Gastrocnemius medialis (tissue), 4 donors: ENCODE measurements at regions not wholly inside any gene's neighbourhood (a gene's known extent, or its start where the extent isn't known, plus 50 kb on each side); places are given as distances from the start of the nearest gene placed in this dataset.

ENCODE experiments used
- ATAC-seq, 2 donors: fragments of 150-250 bp; one replicate each; pipeline ENCODE4 v1.9.1; 2016
- DNase-seq, 2 donors: peaks; one replicate each; pipeline ENCODE4 v3.0.0-alpha.2; 2019
- H3K27ac ChIP-seq, 4 donors: fragments of 200-600 bp; sonication (generic); 1 replicate in 1 of 4; 2 replicates in 3 of 4; pipeline ENCODE4 v1.5.1; 2016 to 2018; ENCODE audit warnings: mild to moderate bottlenecking in 2 of 4, moderate library complexity in 1 of 4
- H3K27me3 ChIP-seq, 3 donors: fragments of 200-600 bp; sonication (generic) in 2 of 3; 1 replicate in 1 of 3; 2 replicates in 2 of 3; pipeline versions ENCODE4 v1.5.1 to v1.6.0; 2016 to 2019; ENCODE audit warnings: mild to moderate bottlenecking in 1 of 3, moderate library complexity in 1 of 3
- H3K36me3 ChIP-seq, 2 donors: fragments of 200-600 bp; sonication (generic) in 1 of 2; one replicate each; pipeline ENCODE4 v1.5.1; 2017 to 2018
- H3K4me1 ChIP-seq, 2 donors: fragments of 200-600 bp; sonication (generic) in 1 of 2; one replicate each; pipeline ENCODE4 v1.5.1; 2016 to 2017; ENCODE audit warnings: mild to moderate bottlenecking in 2 of 2
- H3K4me3 ChIP-seq, 4 donors: fragments of 200-600 bp; sonication (generic) in 3 of 4; 1 replicate in 1 of 4; 2 replicates in 3 of 4; pipeline ENCODE4 v1.5.1; 2016 to 2019; ENCODE audit warnings: mild to moderate bottlenecking in 2 of 4
- H3K9me3 ChIP-seq, 3 donors: fragments of 200-600 bp; sonication (generic) in 2 of 3; 1 replicate in 1 of 3; 2 replicates in 2 of 3; pipeline ENCODE4 v1.5.1; 2016 to 2019
- CTCF ChIP-seq, 5 experiments: fragments of 450-650 bp in 3 of 5; fragments of 200-600 bp in 2 of 5; sonication (generic) in 2 of 5; IDR thresholded peaks in 4 of 5; conservative IDR thresholded peaks in 1 of 5; 1 replicate in 4 of 5; 2 replicates in 1 of 5; pipeline ENCODE4 v1.5.1; 2016 to 2019; ENCODE audit warnings: antibody characterized with exemption in 5 of 5, mild to moderate bottlenecking in 3 of 5, moderate library complexity in 3 of 5
- POLR2A ChIP-seq, 2 donors: fragments of 450-650 bp; IDR thresholded peaks; one replicate each; pipeline ENCODE4 v1.6.1; 2017; ENCODE audit warnings: antibody characterized with exemption in 2 of 2, mild to moderate bottlenecking in 2 of 2, moderate library complexity in 2 of 2
- in situ Hi-C, 4 donors: fragments of 200-750 bp; cut with MboI; loops; one replicate each; pipeline versions ENCODE4 v1.15.0 to v1.8.0; 2017; ENCODE audit warnings: low sequenced_read_pairs in 4 of 4
- intact Hi-C: fragments of 100-400 bp; cut with DNase I; formaldehyde crosslinking; loops from one replicate; pipeline ENCODE4 v1.15.1; 2023; ENCODE audit warnings: low total_unique reads

- H3K4me1 ChIP-seq, result no peaks in the 10 kb centered on the region
- no peaks in the 10 kb centered on the region for H3K27me3 ChIP-seq
- TF ChIP-seq CTCF (IDR thresholded peaks at IDR 0.05 in 4 of 5, conservative IDR thresholded peaks at IDR 0.05 in 1 of 5) (no peak), POLR2A (IDR thresholded peaks at IDR 0.05) (no peak)
- intact Hi-C loops, result no loop called here
- DNase-seq (no peak), ATAC-seq (no peak)
- H3K9me3 ChIP-seq, result no peaks in the 10 kb centered on the region
- no peak overlapping the region for H3K27ac ChIP-seq
- H3K4me3 ChIP-seq, result no peak overlapping the region
- H3K36me3 ChIP-seq, result no peaks in the 10 kb centered on the region
- in situ Hi-C loops, result no loop called here
These were observed 73.5 kb upstream of the CAMK1G start for GRCh38 chr1:209510063-209510462.

GRCh38 chr1:209511169-209511568 is 72.3 kb upstream of the CAMK1G start:
- H3K4me3 ChIP-seq, result no peak overlapping the region
- DNase-seq (no peak), ATAC-seq (no peak)
- intact Hi-C loops (no loop called here), in situ Hi-C loops (no loop called here)
- H3K9me3 ChIP-seq, result no peaks in the 10 kb centered on the region
- no peak overlapping the region for H3K27ac ChIP-seq
- TF ChIP-seq CTCF (IDR thresholded peaks at IDR 0.05 in 4 of 5, conservative IDR thresholded peaks at IDR 0.05 in 1 of 5) (no peak), POLR2A (IDR thresholded peaks at IDR 0.05) (no peak)
- no peaks in the 10 kb centered on the region for H3K27me3 ChIP-seq
- H3K36me3 ChIP-seq, result no peaks in the 10 kb centered on the region
- H3K4me1 ChIP-seq, result no peaks in the 10 kb centered on the region

- H3K4me3 ChIP-seq, result no peak overlapping the region
- in situ Hi-C loops, result no loop called here
- H3K4me1 ChIP-seq, result no peaks in the 10 kb centered on the region
- no peaks in the 10 kb centered on the region for H3K27me3 ChIP-seq
- ATAC-seq, result no peak
- TF ChIP-seq CTCF (IDR thresholded peaks at IDR 0.05 in 4 of 5, conservative IDR thresholded peaks at IDR 0.05 in 1 of 5) (no peak), POLR2A (IDR thresholded peaks at IDR 0.05) (no peak)
- no peaks in the 10 kb centered on the region for H3K36me3 ChIP-seq
- DNase-seq, result no peak
- no peak overlapping the region for H3K27ac ChIP-seq
- intact Hi-C loops, result no loop called here
- H3K9me3 ChIP-seq, result no peaks in the 10 kb centered on the region
These were observed 70.7 kb upstream of the CAMK1G start for GRCh38 chr1:209512821-209513220.

GRCh38 chr1:209513226-209513625 is 70.3 kb upstream of the CAMK1G start:
- no peak overlapping the region for H3K4me3 ChIP-seq
- H3K27ac ChIP-seq, result no peak overlapping the region
- H3K27me3 ChIP-seq, result no peaks in the 10 kb centered on the region
- TF ChIP-seq CTCF (IDR thresholded peaks at IDR 0.05 in 4 of 5, conservative IDR thresholded peaks at IDR 0.05 in 1 of 5), result peak in 1 of 5 experiments; percentile 13
- no peak for TF ChIP-seq POLR2A (IDR thresholded peaks at IDR 0.05)
- H3K36me3 ChIP-seq, result no peaks in the 10 kb centered on the region
- DNase-seq, result no peak
- ATAC-seq, result no peak
- no peaks in the 10 kb centered on the region for H3K4me1 ChIP-seq
- in situ Hi-C loops (no loop called here), intact Hi-C loops (no loop called here)
- no peaks in the 10 kb centered on the region for H3K9me3 ChIP-seq
